HEK293 (cell line): ENCODE measurements at regions not wholly inside any gene's neighbourhood (a gene's known extent, or its start where the extent isn't known, plus 50 kb on each side); places are given as distances from the start of the nearest gene placed in this dataset.

Experiments
- CTCF ChIP-seq: fragments of 450-650 bp; formaldehyde crosslinking; IDR thresholded peaks from 2 replicates; pipeline ENCODE4 v1.5.1; 2016; ENCODE audit warnings: missing biosample characterization, missing genetic modification characterization
- PBX3 ChIP-seq: sonication (generic); formaldehyde crosslinking; IDR thresholded peaks from 2 replicates; pipeline ENCODE4 v1.8.1; 2022; ENCODE audit warnings: mild to moderate bottlenecking, moderate library complexity, missing genetic modification reagents
- PRDM4 ChIP-seq: fragments of 450-650 bp; formaldehyde crosslinking; IDR thresholded peaks from 2 replicates; pipeline ENCODE4 v1.5.1; 2017; ENCODE audit warnings: missing biosample characterization, missing genetic modification characterization
- SETDB1 ChIP-seq: IDR thresholded peaks from one replicate; pipeline ENCODE4 v1.6.1; 2017; ENCODE audit warnings: mild to moderate bottlenecking, low read length, moderate library complexity, mixed read lengths; ENCODE audit not compliant: insufficient read length
- SP3 ChIP-seq: fragments of 450-650 bp; formaldehyde crosslinking; IDR thresholded peaks from 2 replicates; pipeline ENCODE4 v1.5.1; 2016; ENCODE audit warnings: missing biosample characterization, missing genetic modification characterization
- ZBTB17 ChIP-seq: fragments of 450-650 bp; formaldehyde crosslinking; IDR thresholded peaks from 2 replicates; pipeline ENCODE4 v1.5.1; 2016; ENCODE audit warnings: missing biosample characterization, missing genetic modification characterization
- ZNF239 ChIP-seq: fragments of 450-650 bp; formaldehyde crosslinking; IDR thresholded peaks from 2 replicates; pipeline ENCODE4 v1.5.1; 2016; ENCODE audit warnings: missing biosample characterization, missing genetic modification characterization
- ZNF488 ChIP-seq: fragments of 450-650 bp; formaldehyde crosslinking; IDR thresholded peaks from 2 replicates; pipeline ENCODE4 v1.5.1; 2016; ENCODE audit warnings: missing biosample characterization, missing genetic modification characterization
- ZNF558 ChIP-seq: fragments of 450-650 bp; formaldehyde crosslinking; IDR thresholded peaks from 2 replicates; pipeline ENCODE4 v1.5.1; 2016; ENCODE audit warnings: missing biosample characterization, missing genetic modification characterization
- ZNF792 ChIP-seq: fragments of 450-650 bp; formaldehyde crosslinking; IDR thresholded peaks from 2 replicates; pipeline ENCODE4 v1.5.1; 2016; ENCODE audit warnings: missing biosample characterization, missing genetic modification characterization
- ZNF830 ChIP-seq: fragments of 450-650 bp; IDR thresholded peaks from 2 replicates; pipeline ENCODE4 v1.5.0; 2018; ENCODE audit warnings: missing biosample characterization, missing genetic modification characterization, low read depth, mild to moderate bottlenecking, moderate library complexity
- ZSCAN5A ChIP-seq: fragments of 450-650 bp; formaldehyde crosslinking; IDR thresholded peaks from 2 replicates; pipeline ENCODE4 v1.5.1; 2016; ENCODE audit warnings: missing biosample characterization, missing genetic modification characterization
- TF ChIP-seq, protein P1 (sequence below): fragments of 450-650 bp; formaldehyde crosslinking; IDR thresholded peaks from 2 replicates; pipeline ENCODE4 v1.5.1; 2016; ENCODE audit warnings: missing biosample characterization, missing genetic modification characterization
- TF ChIP-seq, protein P2 (sequence below): fragments of 450-650 bp; formaldehyde crosslinking; optimal IDR thresholded peaks from 2 replicates; pipeline ENCODE3; 2016; ENCODE audit warnings: missing biosample characterization, mild to moderate bottlenecking, missing genetic modification characterization

DNA sequence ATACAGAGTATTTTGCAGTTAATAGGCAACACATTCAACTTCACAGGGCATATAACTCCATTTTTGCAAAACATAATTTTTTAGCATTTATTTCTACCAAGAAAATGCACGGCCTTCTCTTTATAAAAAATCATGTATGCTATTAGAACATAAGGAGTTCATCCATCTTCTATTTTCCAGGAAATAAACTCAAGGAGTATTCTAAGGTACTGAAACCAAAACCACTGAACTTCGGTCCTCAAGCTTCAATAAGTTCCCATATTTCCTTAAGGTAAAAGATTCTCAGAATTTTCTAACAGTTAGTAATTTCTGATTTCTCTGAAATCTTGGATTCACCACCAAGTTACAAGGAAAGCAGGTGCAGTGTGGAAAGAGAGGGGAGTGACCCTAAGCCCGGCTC lies 113.3 kb upstream of the DIO2 start:
- TF ChIP-seq ZBTB17 (tag by site-specific recombination): no peak
- TF ChIP-seq ZNF830 (tag by site-specific recombination): no peak
- no peak for TF ChIP-seq CTCF
- no peak for TF ChIP-seq ZNF558 (tag by site-specific recombination)
- no peak for TF ChIP-seq ZNF792 (tag by site-specific recombination)
- TF ChIP-seq PBX3 (CRISPR knock-in tag): no peak
- TF ChIP-seq ZNF488: no peak
- TF ChIP-seq SP3 (tag by site-specific recombination): no peak
- TF ChIP-seq ZSCAN5A: no peak
- TF ChIP-seq PRDM4: no peak
- TF ChIP-seq ZNF239 (tag by site-specific recombination): no peak
- TF ChIP-seq, protein P1, sequence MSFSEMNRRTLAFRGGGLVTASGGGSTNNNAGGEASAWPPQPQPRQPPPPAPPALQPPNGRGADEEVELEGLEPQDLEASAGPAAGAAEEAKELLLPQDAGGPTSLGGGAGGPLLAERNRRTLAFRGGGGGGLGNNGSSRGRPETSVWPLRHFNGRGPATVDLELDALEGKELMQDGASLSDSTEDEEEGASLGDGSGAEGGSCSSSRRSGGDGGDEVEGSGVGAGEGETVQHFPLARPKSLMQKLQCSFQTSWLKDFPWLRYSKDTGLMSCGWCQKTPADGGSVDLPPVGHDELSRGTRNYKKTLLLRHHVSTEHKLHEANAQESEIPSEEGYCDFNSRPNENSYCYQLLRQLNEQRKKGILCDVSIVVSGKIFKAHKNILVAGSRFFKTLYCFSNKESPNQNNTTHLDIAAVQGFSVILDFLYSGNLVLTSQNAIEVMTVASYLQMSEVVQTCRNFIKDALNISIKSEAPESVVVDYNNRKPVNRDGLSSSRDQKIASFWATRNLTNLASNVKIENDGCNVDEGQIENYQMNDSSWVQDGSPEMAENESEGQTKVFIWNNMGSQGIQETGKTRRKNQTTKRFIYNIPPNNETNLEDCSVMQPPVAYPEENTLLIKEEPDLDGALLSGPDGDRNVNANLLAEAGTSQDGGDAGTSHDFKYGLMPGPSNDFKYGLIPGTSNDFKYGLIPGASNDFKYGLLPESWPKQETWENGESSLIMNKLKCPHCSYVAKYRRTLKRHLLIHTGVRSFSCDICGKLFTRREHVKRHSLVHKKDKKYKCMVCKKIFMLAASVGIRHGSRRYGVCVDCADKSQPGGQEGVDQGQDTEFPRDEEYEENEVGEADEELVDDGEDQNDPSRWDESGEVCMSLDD: no peak
- TF ChIP-seq, protein P2, sequence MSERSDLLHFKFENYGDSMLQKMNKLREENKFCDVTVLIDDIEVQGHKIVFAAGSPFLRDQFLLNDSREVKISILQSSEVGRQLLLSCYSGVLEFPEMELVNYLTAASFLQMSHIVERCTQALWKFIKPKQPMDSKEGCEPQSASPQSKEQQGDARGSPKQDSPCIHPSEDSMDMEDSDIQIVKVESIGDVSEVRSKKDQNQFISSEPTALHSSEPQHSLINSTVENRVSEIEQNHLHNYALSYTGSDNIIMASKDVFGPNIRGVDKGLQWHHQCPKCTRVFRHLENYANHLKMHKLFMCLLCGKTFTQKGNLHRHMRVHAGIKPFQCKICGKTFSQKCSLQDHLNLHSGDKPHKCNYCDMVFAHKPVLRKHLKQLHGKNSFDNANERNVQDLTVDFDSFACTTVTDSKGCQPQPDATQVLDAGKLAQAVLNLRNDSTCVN (tag by site-specific recombination): no peak
- TF ChIP-seq SETDB1: no peak
